Fibroblast of skin of abdomen (primary cell): ENCODE measurements at regions not wholly inside any gene's neighbourhood (a gene's known extent, or its start where the extent isn't known, plus 50 kb on each side); places are given as distances from the start of the nearest gene placed in this dataset.
"Not testable (repeated sequence)": the region's sequence is repeated elsewhere in the genome, so short reads cannot be mapped to it uniquely, and the experiment has no call there.

Experiments
- DNase-seq: peaks from one replicate; pipeline ENCODE4 v3.0.0-alpha.2; 2013

- DNase-seq, result no peak
Measured at GRCh38 chr5:109990723-109991359, 301.1 kb downstream of the MAN2A1 start.

- no peak for DNase-seq
Measured at GRCh38 chr5:109992264-109992915, 302.7 kb downstream of the MAN2A1 start.

- no peak for DNase-seq
Measured at GRCh38 chr5:109994135-109994534, 304.4 kb downstream of the MAN2A1 start.

GRCh38 chr5:109996246-109996645 is 306.5 kb downstream of the MAN2A1 start:
- peak; percentile 14 for DNase-seq

- DNase-seq, result no peak
Measured at GRCh38 chr5:109997161-109997560, 307.4 kb downstream of the MAN2A1 start.

GRCh38 chr5:109998208-109998607 is 308.5 kb downstream of the MAN2A1 start:
- no peak for DNase-seq

GRCh38 chr5:109998726-109999125 is 309.0 kb downstream of the MAN2A1 start:
- DNase-seq, result peak; percentile 44

- DNase-seq, result no peak
Measured at GRCh38 chr5:110001648-110002047, 311.9 kb downstream of the MAN2A1 start.

GRCh38 chr5:110002652-110003051 is 312.9 kb downstream of the MAN2A1 start:
- no peak for DNase-seq

GRCh38 chr5:110005907-110006562 is 316.3 kb downstream of the MAN2A1 start:
- not testable (repeated sequence) for DNase-seq

GRCh38 chr5:110007101-110007500 is 317.4 kb downstream of the MAN2A1 start:
- DNase-seq, result no peak

GRCh38 chr5:110008131-110008530 is 318.4 kb downstream of the MAN2A1 start:
- peak; percentile 29 for DNase-seq

- DNase-seq, result no peak
Measured at GRCh38 chr5:110012145-110012544, 322.4 kb downstream of the MAN2A1 start.

- no peak for DNase-seq
Measured at GRCh38 chr5:110013017-110013416, 323.3 kb downstream of the MAN2A1 start.

GRCh38 chr5:110017854-110018253 is 328.1 kb downstream of the MAN2A1 start:
- DNase-seq, result no peak

GRCh38 chr5:110018509-110018908 is 328.8 kb downstream of the MAN2A1 start:
- DNase-seq, result no peak

- no peak for DNase-seq
Measured at GRCh38 chr5:110019119-110019518, 329.4 kb downstream of the MAN2A1 start.

- no peak for DNase-seq
Measured at GRCh38 chr5:110019780-110020179, 330.1 kb downstream of the MAN2A1 start.

- DNase-seq, result no peak
Measured at GRCh38 chr5:110021251-110021650, 331.5 kb downstream of the MAN2A1 start.

- no peak for DNase-seq
Measured at GRCh38 chr5:110025160-110025559, 335.4 kb downstream of the MAN2A1 start.

GRCh38 chr5:110027527-110028322 is 338.0 kb downstream of the MAN2A1 start:
- no peak for DNase-seq

- no peak for DNase-seq
Measured at GRCh38 chr5:110031402-110032140, 341.8 kb downstream of the MAN2A1 start.
